Endothelial cell of umbilical vein (primary cell): ENCODE measurements at regions not wholly inside any gene's neighbourhood (a gene's known extent, or its start where the extent isn't known, plus 50 kb on each side); places are given as distances from the start of the nearest gene placed in this dataset.

Source experiments
- BruUV-seq: library from RNA; stranded (reverse); fragments of 400-500 nt; replicated peaks from 2 replicates; lab custom pipeline; 2021; lab: Mats Ljungman, UMichigan
- CTCF ChIA-PET: fragments of 300-600, 350-600 bp; sonication (Branson Sonifier 250); formaldehyde crosslinking; loops from one replicate; lab custom pipeline; 2021; ENCODE audit warnings: antibody characterized with exemption, inconsistent platforms; lab: Charles Lee
- POLR2A ChIA-PET: fragments of 300-600, 350-600 bp; sonication (Branson Sonifier 250); formaldehyde crosslinking; loops from one replicate; lab custom pipeline; 2021; ENCODE audit warnings: antibody characterized with exemption, inconsistent platforms; lab: Charles Lee
- DNase-seq: peaks from one replicate; pipeline ENCODE4 v3.0.0-alpha.2; 2011; ENCODE audit warnings: low read depth, low spot score
- FAIRE-seq: peaks from 2 replicates; lab custom pipeline; 2011; peaks lifted over from hg19 to GRCh38; lab: Jason Lieb, UNC
- H2AFZ ChIP-seq: 2 replicates; pipeline ENCODE4 v1.6.0; 2012; ENCODE audit warnings: low read depth, low read length, control low read depth, inconsistent platforms
- H3K27ac ChIP-seq: 2 replicates; pipeline ENCODE4 v1.5.1; 2011; ENCODE audit warnings: low read depth, mild to moderate bottlenecking, control low read depth, low read length, moderate library complexity; ENCODE audit not compliant: insufficient read depth
- H3K27me3 ChIP-seq, 2 experiments: 2 replicates each; pipeline versions ENCODE4 v1.6.0 to v1.6.1; 2011; ENCODE audit warnings: low read length in 2 of 2, mixed read lengths in 1 of 2; ENCODE audit not compliant: control insufficient read depth in 2 of 2, insufficient read depth in 2 of 2
- H3K36me3 ChIP-seq, 2 experiments: 2 replicates in 1 of 2; 3 replicates in 1 of 2; pipeline ENCODE4 v1.5.1; 2011; ENCODE audit warnings: low read length in 2 of 2, mild to moderate bottlenecking in 1 of 2, moderate library complexity in 1 of 2; ENCODE audit not compliant: control insufficient read depth in 2 of 2, insufficient read depth in 2 of 2; ENCODE audit errors: extremely low read depth in 1 of 2
- H3K4me1 ChIP-seq: 3 replicates; pipeline ENCODE4 v1.5.1; 2011; ENCODE audit warnings: mild to moderate bottlenecking, low read length; ENCODE audit not compliant: control insufficient read depth, insufficient read depth; ENCODE audit errors: extremely low read depth
- H3K4me2 ChIP-seq: 2 replicates; pipeline ENCODE4 v1.6.1; 2011; ENCODE audit warnings: low read length, control low read depth, mixed read lengths; ENCODE audit not compliant: insufficient read depth
- H3K4me3 ChIP-seq, 3 experiments: fragments of 200-600 bp in 1 of 3; sonication (generic), shearing (Covaris generic) in 1 of 3; replicated peaks in 1 of 3; 2 replicates each; pipeline ENCODE4 v1.5.1; 2011 to 2016; ENCODE audit warnings: control low read depth in 3 of 3, low read length in 3 of 3, mild to moderate bottlenecking in 2 of 3, inconsistent platforms in 1 of 3, low read depth in 1 of 3, moderate library complexity in 1 of 3; ENCODE audit not compliant: insufficient read depth in 1 of 3
- H3K79me2 ChIP-seq: 2 replicates; pipeline ENCODE4 v1.6.0; 2012; ENCODE audit warnings: low read length, inconsistent platforms; ENCODE audit not compliant: control insufficient read depth, insufficient read depth
- H3K9ac ChIP-seq: replicated peaks from 2 replicates; pipeline ENCODE3; 2011; ENCODE audit warnings: low read length, control low read depth; ENCODE audit not compliant: insufficient read depth; ENCODE audit errors: extremely low read depth
- H3K9me1 ChIP-seq: replicated peaks from 3 replicates; pipeline ENCODE4 v1.6.0; 2011; ENCODE audit warnings: mild to moderate bottlenecking, low read length; ENCODE audit not compliant: control insufficient read depth, insufficient read depth; ENCODE audit errors: extremely low read depth
- H3K9me3 ChIP-seq: replicated peaks from 2 replicates; pipeline ENCODE4 v1.5.1; 2012; ENCODE audit warnings: low read length, inconsistent platforms; ENCODE audit not compliant: control insufficient read depth, insufficient read depth
- H4K20me1 ChIP-seq: replicated peaks from 2 replicates; pipeline ENCODE3; 2011; ENCODE audit warnings: mild to moderate bottlenecking, low read length; ENCODE audit not compliant: control insufficient read depth, insufficient read depth; ENCODE audit errors: extremely low read depth
- CTCF ChIP-seq, 2 donors: IDR thresholded peaks; 1 replicate in 1 of 2; 2 replicates in 1 of 2; pipeline ENCODE4 v1.5.1; 2011; ENCODE audit warnings: low read length in 2 of 2, mild to moderate bottlenecking in 2 of 2, moderate library complexity in 2 of 2, control low read depth in 1 of 2, inconsistent platforms in 1 of 2, low read depth in 1 of 2; ENCODE audit not compliant: insufficient read depth in 1 of 2; ENCODE audit errors: extremely low read depth in 1 of 2
- EZH2 ChIP-seq: IDR thresholded peaks from 2 replicates; pipeline ENCODE4 v1.6.1; 2012; ENCODE audit warnings: borderline replicate concordance, low read depth, mild to moderate bottlenecking, moderate library complexity, low read length, inconsistent platforms; ENCODE audit not compliant: severe bottlenecking
- FOS ChIP-seq: IDR thresholded peaks from 2 replicates; pipeline ENCODE4 v1.6.1; 2011; ENCODE audit warnings: mild to moderate bottlenecking, low read length, moderate library complexity, borderline replicate concordance; ENCODE audit not compliant: insufficient read depth
- GATA2 ChIP-seq: IDR thresholded peaks from 2 replicates; pipeline ENCODE4 v1.7.0; 2011; ENCODE audit warnings: low read depth, mild to moderate bottlenecking, moderate library complexity, mixed read lengths, low read length; ENCODE audit not compliant: insufficient read length, insufficient read depth
- JUN ChIP-seq: IDR thresholded peaks from 2 replicates; pipeline ENCODE4 v1.6.1; 2011; ENCODE audit warnings: borderline replicate concordance, low read depth; ENCODE audit not compliant: insufficient read length, insufficient read depth
- MYC ChIP-seq: IDR thresholded peaks from one replicate; pipeline ENCODE4 v1.6.1; 2011; ENCODE audit warnings: mild to moderate bottlenecking, low read depth, low read length
- POLR2A ChIP-seq: IDR thresholded peaks from 2 replicates; pipeline ENCODE4 v1.6.1; 2012; ENCODE audit warnings: low read depth, mild to moderate bottlenecking, control low read depth, low read length
- POLR2AphosphoS5 ChIP-seq: IDR thresholded peaks from 2 replicates; pipeline ENCODE4 v1.6.1; 2012; ENCODE audit warnings: low read depth, mild to moderate bottlenecking, control low read depth, low read length, moderate library complexity; ENCODE audit not compliant: insufficient read depth
- dilution Hi-C: fragments of 300-500 bp; cut with MboI; formaldehyde crosslinking; loops from one replicate; pipeline ENCODE4 v1.15.0; 2019; ENCODE audit warnings: low sequenced_read_pairs; ENCODE audit not compliant: extremely low pct_ligation_motif_present
- intact Hi-C: fragments of 100-400 bp; cut with micrococcal nuclease; formaldehyde crosslinking; loops from one replicate; pipeline ENCODE4 v1.10.0; 2022
- TF ChIP-seq, protein P1 (sequence below): IDR thresholded peaks from 2 replicates; pipeline ENCODE4 v1.6.1; 2011; ENCODE audit not compliant: insufficient read depth, insufficient read length

GRCh38 chr12:13798162-13798561 lies 183.2 kb downstream of the GRIN2B start:
- H3K9ac ChIP-seq = no peak overlapping the region
- H3K4me1 ChIP-seq = no peaks in the 10 kb centered on the region
- TF ChIP-seq POLR2AphosphoS5 = no peak
- no peak for TF ChIP-seq POLR2A
- no peak for TF ChIP-seq JUN
- no peak for TF ChIP-seq MYC
- TF ChIP-seq FOS = no peak
- no peak for TF ChIP-seq EZH2
- TF ChIP-seq, protein P1, sequence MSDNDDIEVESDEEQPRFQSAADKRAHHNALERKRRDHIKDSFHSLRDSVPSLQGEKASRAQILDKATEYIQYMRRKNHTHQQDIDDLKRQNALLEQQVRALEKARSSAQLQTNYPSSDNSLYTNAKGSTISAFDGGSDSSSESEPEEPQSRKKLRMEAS = no peak
- TF ChIP-seq GATA2 = no peak
- TF ChIP-seq CTCF (IDR thresholded peaks at IDR 0.05; ENCODE audit: extremely low read depth in 1 of 2, insufficient read depth in 1 of 2, low read depth in 1 of 2, low read length in 2 of 2) = no peak
- no peaks in the 10 kb centered on the region for H4K20me1 ChIP-seq
- intact Hi-C loops = no loop called here
- no peaks in the 10 kb centered on the region for H3K27me3 ChIP-seq
- no TSS peak for BruUV-seq
- no peak for FAIRE-seq
- ChIA-PET CTCF (no interaction called here), POLR2A (no interaction called here)
- H3K79me2 ChIP-seq = no peaks in the 10 kb centered on the region
- H3K9me3 ChIP-seq = no peaks in the 10 kb centered on the region
- no peaks in the 10 kb centered on the region for H3K36me3 ChIP-seq
- DNase-seq = no peak
- H3K4me2 ChIP-seq = no peak overlapping the region
- no peak overlapping the region for H3K27ac ChIP-seq
- no peaks in the 10 kb centered on the region for H3K9me1 ChIP-seq
- H3K4me3 ChIP-seq = no peak overlapping the region
- dilution Hi-C loops = no loop called here
- no peak overlapping the region for H2AFZ ChIP-seq
